ENCODE measurements at regions not wholly inside any gene's neighbourhood (a gene's known extent, or its start where the extent isn't known, plus 50 kb on each side); places are given as distances from the start of the nearest gene placed in this dataset.

- ATAC-seq: no peak
- TF ChIP-seq ZNF549 (CRISPR knock-in tag; IDR thresholded peaks at IDR 0.05) (no peak), AGO1 (IDR thresholded peaks at IDR 0.05; ENCODE audit: low read depth, low read length, poor library complexity, severe bottlenecking) (no peak), FOXA3 (CRISPR knock-in tag; IDR thresholded peaks at IDR 0.05) (no peak), DMAP1 (CRISPR knock-in tag; IDR thresholded peaks at IDR 0.05) (no peak), PHF8 (CRISPR knock-in tag; IDR thresholded peaks at IDR 0.05) (no peak), SMARCC2 (IDR thresholded peaks at IDR 0.05) (no peak), ZNF33A (CRISPR knock-in tag; IDR thresholded peaks at IDR 0.05; ENCODE audit: borderline replicate concordance) (peak; percentile 70; the same call in 1 of the 2 replicates), ZNF10 (CRISPR knock-in tag; IDR thresholded peaks at IDR 0.05; ENCODE audit: borderline replicate concordance, low read depth) (no peak), KAT2B (IDR thresholded peaks at IDR 0.05; ENCODE audit: borderline replicate concordance, low read depth, low read length) (no peak), EED (CRISPR knock-in tag; IDR thresholded peaks at IDR 0.05) (no peak), ZNF207 (IDR thresholded peaks at IDR 0.05; ENCODE audit: borderline replicate concordance) (no peak), ETV5 (CRISPR knock-in tag; IDR thresholded peaks at IDR 0.05; ENCODE audit: borderline replicate concordance) (no peak), SAFB2 (CRISPR knock-in tag; IDR thresholded peaks at IDR 0.05; ENCODE audit: borderline replicate concordance, low read depth) (no peak), ZNF589 (CRISPR knock-in tag; conservative IDR thresholded peaks at IDR 0.05) (no peak), EZH2 (conservative IDR thresholded peaks at IDR 0.05; ENCODE audit: low read depth, low read length) (no peak), HNF4G (IDR thresholded peaks at IDR 0.05; ENCODE audit: borderline replicate concordance, low read depth, low read length) (no peak), HNF4G (CRISPR knock-in tag; IDR thresholded peaks at IDR 0.05; ENCODE audit: borderline replicate concordance, low read depth) (no peak), SALL2 (CRISPR knock-in tag; IDR thresholded peaks at IDR 0.05) (no peak), ZNF3 (CRISPR knock-in tag; IDR thresholded peaks at IDR 0.05) (no peak), ZNF350 (CRISPR knock-in tag; IDR thresholded peaks at IDR 0.05; ENCODE audit: borderline replicate concordance, low read depth) (no peak), RBM39 (IDR thresholded peaks at IDR 0.05; ENCODE audit: low read depth, low read length, poor library complexity, severe bottlenecking) (no peak), E2F2 (CRISPR knock-in tag; IDR thresholded peaks at IDR 0.05; ENCODE audit: borderline replicate concordance) (no peak)
- TF ChIP-seq, protein P1, sequence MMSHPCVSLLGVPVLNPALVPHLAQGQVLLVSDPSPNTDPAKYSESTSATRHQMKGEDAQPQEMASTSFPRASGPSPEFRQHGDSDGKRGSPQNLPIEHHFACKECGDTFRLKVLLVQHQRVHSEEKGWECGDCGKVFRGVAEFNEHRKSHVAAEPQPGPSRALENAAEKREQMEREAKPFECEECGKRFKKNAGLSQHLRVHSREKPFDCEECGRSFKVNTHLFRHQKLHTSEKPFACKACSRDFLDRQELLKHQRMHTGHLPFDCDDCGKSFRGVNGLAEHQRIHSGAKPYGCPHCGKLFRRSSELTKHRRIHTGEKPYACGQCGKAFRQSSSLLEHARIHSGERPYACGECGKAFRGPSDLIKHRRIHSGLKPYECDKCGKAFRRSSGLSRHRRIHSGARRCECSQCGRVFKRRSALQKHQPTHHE (CRISPR knock-in tag; IDR thresholded peaks at IDR 0.05; ENCODE audit: borderline replicate concordance): no peak
Observed at GRCh38 chr20:6612606-6612923, 154.9 kb upstream of the BMP2 start.

More at GRCh38 chr20:6612606-6612923, 154.9 kb upstream of the BMP2 start:
- ChIA-PET POLR2A (interaction anchor here (0.9 to 1.3 kb wide), 3 partner anchors 8 to 146 kb away, joined by 3 to 6 read pairs (median 3); no protein-coding TSS in a partner anchor), CTCF (ENCODE audit: low intra/inter-chr PET ratio, low total read pairs) (no interaction called here)
- no peaks in the 10 kb centered on the region for H4K20me1 ChIP-seq (ENCODE audit: insufficient read depth, low read length)
- H3K27me3 ChIP-seq (ENCODE audit: control insufficient read depth in 1 of 2, insufficient read depth in 2 of 2, low read length in 2 of 2): no peaks in the 10 kb centered on the region
- no peaks in the 10 kb centered on the region for H3K36me3 ChIP-seq (replicated peaks in 1 of 2; ENCODE audit: control insufficient read depth in 1 of 2, insufficient read depth in 2 of 2, low read length in 2 of 2)
- in situ Hi-C loops (cut with HindIII; ENCODE audit: extremely low pct_ligation_motif_present, low pct_unique_long_range_greater_than_20kb) (no loop called here), intact Hi-C loops (cut with micrococcal nuclease; ENCODE audit: unreplicated experiment) (no loop called here)
- H3K4me1 ChIP-seq (ENCODE audit: insufficient read depth, low read length): peaks cover 8% of the 10 kb centered on the region; the same call in 1 of the 2 replicates
- FAIRE-seq (no peak), DNase-seq (ENCODE audit: low spot score) (no peak)
- no peaks in the 10 kb centered on the region for H3K9me3 ChIP-seq (ENCODE audit: low read length)
- no TSS peak for BruUV-seq (replicated peaks)
- no peak overlapping the region for H2AFZ ChIP-seq (ENCODE audit: low read length)
- no peak overlapping the region for H3K4me2 ChIP-seq (ENCODE audit: low read depth, low read length)
- H3K4me3 ChIP-seq (replicated peaks in 1 of 3; ENCODE audit: insufficient read depth in 1 of 3, low read depth in 2 of 3, low read length in 3 of 3): no peak overlapping the region
- H3K9ac ChIP-seq (ENCODE audit: insufficient read depth, low read depth, low read length): no peak overlapping the region
- WGBS (ENCODE audit: low lambda C conversion rate): 49% methylated on average over 1 of the region's 1 CpG
- H3K79me2 ChIP-seq (ENCODE audit: insufficient read depth, low read length): no peaks in the 10 kb centered on the region
- no peak overlapping the region for H3K27ac ChIP-seq (ENCODE audit: extremely low read length, insufficient read depth, low read length)
